ENCODE measurements at regions not wholly inside any gene's neighbourhood (a gene's known extent, or its start where the extent isn't known, plus 50 kb on each side); places are given as distances from the start of the nearest gene placed in this dataset.

- TF ChIP-seq CTCF (IDR thresholded peaks at IDR 0.05; ENCODE audit: poor library complexity) (no peak), EZH2phosphoT487 (IDR thresholded peaks at IDR 0.05; ENCODE audit: low read depth, severe bottlenecking, unreplicated experiment) (no peak)
These were observed 355.8 kb upstream of the E2F7 start for GRCh38 chr12:77421152-77421551.
